Pancreas (tissue), 10 donors: ENCODE measurements at regions not wholly inside any gene's neighbourhood (a gene's known extent, or its start where the extent isn't known, plus 50 kb on each side); places are given as distances from the start of the nearest gene placed in this dataset.

Source experiments
- ATAC-seq, 4 donors: fragments of 200-7000 bp; cut with Tn5 transposase; one replicate each; pipeline versions ENCODE4 v1.8.0 to v1.9.1; 2020; ENCODE audit warnings: mild to moderate bottlenecking in 4 of 4, moderate library complexity in 4 of 4
- DNase-seq, 6 donors: peaks; one replicate each; pipeline ENCODE4 v3.0.0-alpha.2; 2020
- FAIRE-seq: peaks from 2 replicates; lab custom pipeline; 2012; peaks lifted over from hg19 to GRCh38; lab: Jason Lieb, UNC
- H3K27ac ChIP-seq, 4 donors: fragments of 200-600 bp; sonication (generic); 1 replicate in 3 of 4; 2 replicates in 1 of 4; pipeline versions ENCODE4 v1.5.0 to v1.8.0; 2020
- H3K27me3 ChIP-seq, 4 donors: fragments of 200-600 bp; one replicate each; pipeline ENCODE4 v1.8.0; 2021
- H3K36me3 ChIP-seq, 3 donors: fragments of 200-600 bp; sonication (generic) in 1 of 3; one replicate each; pipeline versions ENCODE4 v1.5.0 to v1.8.0; 2020 to 2021
- H3K4me1 ChIP-seq, 3 donors: fragments of 200-600 bp; one replicate each; pipeline ENCODE4 v1.8.0; 2021
- H3K4me3 ChIP-seq, 4 donors: fragments of 200-600 bp; sonication (generic) in 2 of 4; one replicate each; pipeline versions ENCODE4 v1.5.0 to v1.8.0; 2020 to 2021
- H3K9me3 ChIP-seq, 4 donors: fragments of 200-600 bp; one replicate each; pipeline ENCODE4 v1.8.0; 2021
- CTCF ChIP-seq, 4 donors: fragments of 200-600 bp; sonication (generic) in 3 of 4; IDR thresholded peaks; one replicate each; pipeline versions ENCODE4 v1.5.0 to v1.8.0; 2021; ENCODE audit warnings: antibody characterized with exemption in 4 of 4
- WGBS, 2 donors: extraction: QIAGEN DNeasy Blood & Tissue Kit; methylation state at CpG; one replicate each; pipeline ENCODE4 v1.1.7; 2013; 5-methylcytosine and 5-hydroxymethylcytosine counted together
- intact Hi-C, 3 donors: fragments of 100-400 bp; cut with DNase I; formaldehyde crosslinking; loops; one replicate each; pipeline versions ENCODE4 v1.11.1 to v1.14.2; 2022
- donor health status: healthy with polysubstance abuse.
- donor health status: DM: no; HTN: no; CAD: no; lungs with moderate emphysema.
- donor health status: DM: no; HTN: no; CAD: no.
- donor health status: control.
- donor health status: control.
- donor health status: Bipolar disorder and iron deficiency.
- donor health status: DM: yes; HTN: yes; CAD: no.
- donor health status: DM: no; HTN: no; CAD: no.
- donor health status: DM: no; HTN: no; CAD: no.
- donor health status: DM: yes; HTN: yes; CAD: no.

- no peaks in the 10 kb centered on the region for H3K27me3 ChIP-seq
- H3K9me3 ChIP-seq: no peaks in the 10 kb centered on the region
- no peaks in the 10 kb centered on the region for H3K36me3 ChIP-seq
- H3K4me1 ChIP-seq: no peaks in the 10 kb centered on the region
- TF ChIP-seq CTCF (IDR thresholded peaks at IDR 0.05): no peak
- ATAC-seq (no peak), DNase-seq (no peak), FAIRE-seq (no peak)
- 61 to 74% methylated on average over 2 of the region's 2 CpGs for WGBS, 2 donors
- intact Hi-C loops: no loop called here
- no peak overlapping the region for H3K27ac ChIP-seq
- no peak overlapping the region for H3K4me3 ChIP-seq
Measured at GRCh38 chr5:68817632-68818031, 276.2 kb upstream of the SLC30A5 start.

GRCh38 chr5:68818057-68818695 is 275.6 kb upstream of the SLC30A5 start:
- 67% methylated on average over 11 of the region's 11 CpGs for WGBS, 2 donors
- no peak for DNase-seq

GRCh38 chr5:68818870-68819269 is 274.9 kb upstream of the SLC30A5 start:
- FAIRE-seq: no peak
- no peak overlapping the region for H3K4me3 ChIP-seq
- no peaks in the 10 kb centered on the region for H3K4me1 ChIP-seq
- no peak for DNase-seq
- TF ChIP-seq CTCF (IDR thresholded peaks at IDR 0.05): no peak
- intact Hi-C loops: no loop called here
- ATAC-seq: no peak
- H3K27me3 ChIP-seq: no peaks in the 10 kb centered on the region
- 37 to 47% methylated on average over 3 of the region's 3 CpGs for WGBS, 2 donors
- H3K27ac ChIP-seq: no peak overlapping the region
- H3K36me3 ChIP-seq: no peaks in the 10 kb centered on the region
- no peaks in the 10 kb centered on the region for H3K9me3 ChIP-seq

More at GRCh38 chr5:68818057-68818695, 275.6 kb upstream of the SLC30A5 start:
- intact Hi-C loops: no loop called here
- H3K27me3 ChIP-seq: no peaks in the 10 kb centered on the region
- no peak for ATAC-seq
- no peak for FAIRE-seq
- H3K9me3 ChIP-seq: no peaks in the 10 kb centered on the region
- TF ChIP-seq CTCF (IDR thresholded peaks at IDR 0.05): no peak
- H3K36me3 ChIP-seq: no peaks in the 10 kb centered on the region
- H3K4me1 ChIP-seq: no peaks in the 10 kb centered on the region
- H3K4me3 ChIP-seq: no peak overlapping the region
- H3K27ac ChIP-seq: no peak overlapping the region

- no peak overlapping the region for H3K4me3 ChIP-seq
- H3K36me3 ChIP-seq: no peaks in the 10 kb centered on the region
- ATAC-seq: no peak
- intact Hi-C loops: no loop called here
- no peak for FAIRE-seq
- no peaks in the 10 kb centered on the region for H3K27me3 ChIP-seq
- no peaks in the 10 kb centered on the region for H3K9me3 ChIP-seq
- H3K27ac ChIP-seq: no peak overlapping the region
- DNase-seq: no peak
- H3K4me1 ChIP-seq: no peaks in the 10 kb centered on the region
- TF ChIP-seq CTCF (IDR thresholded peaks at IDR 0.05): no peak
- 69 to 92% methylated on average over 2 of the region's 2 CpGs for WGBS, 2 donors
Measured at GRCh38 chr5:68821056-68821455, 272.8 kb upstream of the SLC30A5 start.

- Histone ChIP-seq H3K4me3 (no peak overlapping the region), H3K9me3 (no peaks in the 10 kb centered on the region), H3K27me3 (no peaks in the 10 kb centered on the region), H3K36me3 (no peaks in the 10 kb centered on the region), H3K27ac (no peak overlapping the region), H3K4me1 (no peaks in the 10 kb centered on the region)
- no peak for DNase-seq
- WGBS, 2 donors: 41 to 48% methylated on average over 1 of the region's 1 CpG
- no peak for TF ChIP-seq CTCF (IDR thresholded peaks at IDR 0.05)
- intact Hi-C loops: no loop called here
- no peak for FAIRE-seq
- ATAC-seq: no peak
Measured at GRCh38 chr5:68822796-68823195, 271.0 kb upstream of the SLC30A5 start.
